ENCODE measurements at regions not wholly inside any gene's neighbourhood (a gene's known extent, or its start where the extent isn't known, plus 50 kb on each side); places are given as distances from the start of the nearest gene placed in this dataset.

GRCh38 chr18:24725644-24726415, 265.4 kb downstream of the HRH4 start:
- no peak for TF ChIP-seq CTCF (IDR thresholded peaks at IDR 0.05)
- TF ChIP-seq EZH2 (IDR thresholded peaks at IDR 0.05; ENCODE audit: borderline replicate concordance, insufficient read depth, low read depth, low read length, poor library complexity, severe bottlenecking), result no peak

All from B cell (primary cell).